Heart right ventricle (tissue), 16 donors: ENCODE measurements at regions not wholly inside any gene's neighbourhood (a gene's known extent, or its start where the extent isn't known, plus 50 kb on each side); places are given as distances from the start of the nearest gene placed in this dataset.

Source experiments
- ATAC-seq, 8 donors: fragments of 200-7000 bp; cut with Tn5 transposase; one replicate each; pipeline ENCODE4 v1.9.1; 2020; ENCODE audit warnings: mild to moderate bottlenecking in 8 of 8, moderate library complexity in 8 of 8, moderate number of reproducible peaks in 1 of 8
- DNase-seq, 2 donors: peaks; one replicate each; pipeline ENCODE4 v3.0.0-alpha.2; 2020
- H3K27ac ChIP-seq, 10 donors: fragments of 200-600 bp; sonication (generic) in 2 of 10; one replicate each; pipeline versions ENCODE4 v1.5.0 to v1.8.0; 2020 to 2022; ENCODE audit warnings: mild to moderate bottlenecking in 3 of 10
- H3K27me3 ChIP-seq, 7 donors: fragments of 200-600 bp; one replicate each; pipeline ENCODE4 v1.8.0; 2021 to 2022; ENCODE audit warnings: mild to moderate bottlenecking in 2 of 7
- H3K36me3 ChIP-seq, 9 donors: fragments of 200-600 bp; sonication (generic) in 1 of 9; one replicate each; pipeline versions ENCODE4 v1.5.0 to v1.8.0; 2020 to 2022; ENCODE audit warnings: mild to moderate bottlenecking in 2 of 9
- H3K4me1 ChIP-seq, 9 donors: fragments of 200-600 bp; sonication (generic) in 1 of 9; one replicate each; pipeline versions ENCODE4 v1.5.0 to v1.8.0; 2020 to 2022; ENCODE audit warnings: mild to moderate bottlenecking in 4 of 9
- H3K4me3 ChIP-seq, 10 donors: fragments of 200-600 bp; sonication (generic) in 2 of 10; one replicate each; pipeline versions ENCODE4 v1.5.0 to v1.8.0; 2020 to 2022; ENCODE audit warnings: mild to moderate bottlenecking in 7 of 10, moderate library complexity in 2 of 10
- H3K9me3 ChIP-seq, 11 donors: fragments of 200-600 bp in 10 of 11; sonication (generic) in 2 of 11; one replicate each; pipeline versions ENCODE4 v1.5.0 to v1.8.0; 2013 to 2022; ENCODE audit warnings: mild to moderate bottlenecking in 2 of 11, control low read depth in 1 of 11, moderate library complexity in 1 of 11
- CTCF ChIP-seq, 9 donors: fragments of 200-600 bp; sonication (generic) in 2 of 9; IDR thresholded peaks; one replicate each; pipeline versions ENCODE4 v1.5.0 to v1.8.0; 2021 to 2022; ENCODE audit warnings: antibody characterized with exemption in 9 of 9, mild to moderate bottlenecking in 5 of 9, moderate library complexity in 1 of 9
- WGBS, 2 donors: extraction: QIAGEN DNeasy Blood & Tissue Kit; methylation state at CpG; one replicate each; pipeline ENCODE4 v1.1.7; 2013; ENCODE audit warnings: inconsistent platforms in 1 of 2; 5-methylcytosine and 5-hydroxymethylcytosine counted together
- intact Hi-C, 10 donors: fragments of 100-400 bp; cut with DNase I; formaldehyde crosslinking; loops; one replicate each; pipeline versions ENCODE4 v1.11.1 to v1.14.2; 2022
- donor health status: Arrhythmogenic right ventricular cardiomyopathy.
- donor health status: ischemic (EF 13 %, LVEDD 7.1; RV severe dilation, severe dysfunction).
- donor health status: healthy with polysubstance abuse.
- donor health status: DM: no; HTN: yes; CAD: no.
- donor health status: DM: no; HTN: no; CAD: no.
- donor health status: ischemic (EF 25% LVEDD 6.9; RV normal size, moderate dysfunction).
- donor health status: ischemic (EF 25% LVEDD 5.7; RV mildly dilated, moderate dysfunction).
- donor health status: healthy.
- donor health status: DM: yes; HTN: yes; CAD: no.
- donor health status: Ischemic cardiomyopathy.
- donor health status: ischemic (EF 35%, LVEDD 5.7; RV mildly dilated, moderate dysfunction).
- donor health status: nonischemic (EF 11% LVEDD 7.7; RV severe dilation, severe dysfunction).
- donor health status: DM: yes; HTN: yes; CAD: no.
- donor health status: PGD.
- donor health status: ischemic (EF 29% LVEDD 5.4; RV normal size, mild dysfunction).
- donor health status: nonischemic (EF 23%, LVEDD 6.1; RV moderate dilation, normal function).

DNA sequence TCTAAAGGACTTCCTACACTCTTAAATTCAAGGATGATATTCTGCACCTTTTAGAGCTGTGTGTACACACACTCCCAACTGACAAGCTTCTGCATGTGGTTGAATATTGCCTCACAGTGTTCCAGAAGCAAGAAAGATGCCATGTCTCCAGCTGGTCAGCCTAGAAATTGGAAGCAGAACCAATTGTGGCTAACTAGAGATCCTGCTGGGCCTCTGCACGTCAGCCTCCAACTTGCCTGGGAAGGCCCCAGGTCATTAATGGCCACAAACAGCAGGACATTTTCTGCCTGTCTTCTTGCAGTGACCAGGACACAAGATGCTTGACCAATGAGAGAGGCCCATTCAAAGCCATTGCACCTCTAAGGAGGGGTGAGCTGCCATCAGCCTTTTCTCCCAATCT, 571.9 kb upstream of the BRINP1 start:
- H3K27ac ChIP-seq: no peak overlapping the region
- H3K27me3 ChIP-seq: peaks cover 0 to 7% (median 0%) of the 10 kb centered on the region in 7 donors
- H3K4me1 ChIP-seq: no peaks in the 10 kb centered on the region
- 79 to 81% methylated on average over 1 of the region's 1 CpG for WGBS, 2 donors
- no peaks in the 10 kb centered on the region for H3K9me3 ChIP-seq
- ATAC-seq (no peak), DNase-seq (no peak)
- H3K36me3 ChIP-seq: no peaks in the 10 kb centered on the region
- no peak overlapping the region for H3K4me3 ChIP-seq
- no peak for TF ChIP-seq CTCF (IDR thresholded peaks at IDR 0.05)
- intact Hi-C loops: loop anchor here in 1 of 10 donors (10.0 kb wide), 1 partner anchor 56 kb away; no protein-coding TSS in a partner anchor

DNA sequence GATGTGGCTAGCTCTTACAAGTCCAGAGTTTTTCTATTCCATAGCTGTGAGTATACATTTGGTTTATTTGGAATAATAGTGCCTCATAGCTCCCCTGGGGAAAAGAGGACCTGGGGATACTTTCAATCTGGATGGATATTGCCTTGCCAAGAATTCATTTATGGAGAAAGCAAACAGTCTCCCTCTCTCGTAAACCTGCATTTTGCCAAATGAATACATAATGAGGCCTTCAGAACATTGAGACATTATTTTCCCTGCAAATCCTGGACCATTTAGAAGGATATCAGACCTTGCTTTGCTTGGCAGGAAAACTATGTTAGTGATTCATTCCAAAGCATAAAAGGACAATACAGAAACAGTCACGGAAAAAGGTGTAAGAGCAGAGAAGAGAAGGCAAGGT, 569.6 kb upstream of the BRINP1 start:
- DNase-seq (no peak), ATAC-seq (no peak)
- 38 to 43% methylated on average over 2 of the region's 2 CpGs for WGBS, 2 donors
- intact Hi-C loops: no loop called here
- Histone ChIP-seq H3K4me3 (no peak overlapping the region), H3K4me1 (peaks cover 0 to 7% (median 0%) of the 10 kb centered on the region in 9 donors), H3K27me3 (peaks cover 0 to 4% (median 0%) of the 10 kb centered on the region in 7 donors), H3K36me3 (no peaks in the 10 kb centered on the region), H3K9me3 (no peaks in the 10 kb centered on the region), H3K27ac (no peak overlapping the region)
- TF ChIP-seq CTCF (IDR thresholded peaks at IDR 0.05): no peak

GRCh38 chr9:119934497-119934896, 565.3 kb upstream of the BRINP1 start:
- intact Hi-C loops: no loop called here
- H3K27ac ChIP-seq: no peak overlapping the region
- 17 to 19% methylated on average over 4 of the region's 4 CpGs for WGBS, 2 donors
- H3K4me3 ChIP-seq: no peak overlapping the region
- H3K9me3 ChIP-seq: peaks cover 0 to 12% (median 0%) of the 10 kb centered on the region in 11 donors
- peaks cover 0 to 4% (median 0%) of the 10 kb centered on the region in 7 donors for H3K27me3 ChIP-seq
- DNase-seq (no peak), ATAC-seq (no peak)
- no peaks in the 10 kb centered on the region for H3K36me3 ChIP-seq
- H3K4me1 ChIP-seq: peaks cover 0 to 7% (median 0%) of the 10 kb centered on the region in 9 donors
- no peak for TF ChIP-seq CTCF (IDR thresholded peaks at IDR 0.05)

- Histone ChIP-seq H3K4me3 (no peak overlapping the region), H3K4me1 (peaks cover 0 to 7% (median 0%) of the 10 kb centered on the region in 9 donors), H3K36me3 (no peaks in the 10 kb centered on the region), H3K27me3 (peaks cover 0 to 4% (median 0%) of the 10 kb centered on the region in 7 donors), H3K27ac (no peak overlapping the region), H3K9me3 (peaks cover 0 to 12% (median 0%) of the 10 kb centered on the region in 11 donors)
- ATAC-seq (no peak), DNase-seq (no peak)
- 89 to 93% methylated on average over 5 of the region's 5 CpGs for WGBS, 2 donors
- no peak for TF ChIP-seq CTCF (IDR thresholded peaks at IDR 0.05)
- intact Hi-C loops: no loop called here
These were observed 564.0 kb upstream of the BRINP1 start for GRCh38 chr9:119933191-119933590.
